ENCODE measurements at regions not wholly inside any gene's neighbourhood (a gene's known extent, or its start where the extent isn't known, plus 50 kb on each side); places are given as distances from the start of the nearest gene placed in this dataset.
"Not testable (repeated sequence)": the region's sequence is repeated elsewhere in the genome, so short reads cannot be mapped to it uniquely, and the experiment has no call there.

GRCh38 chr12:89225808-89226411 lies 126.4 kb downstream of the DUSP6 start:
- no peak for DNase-seq

- no peak for DNase-seq
Measured at GRCh38 chr12:89225401-89225800, 126.9 kb downstream of the DUSP6 start.

- not testable (repeated sequence) for DNase-seq
Measured at GRCh38 chr12:89222580-89222979, 129.7 kb downstream of the DUSP6 start.

- DNase-seq: no peak
Measured at GRCh38 chr12:89217472-89217871, 134.8 kb downstream of the DUSP6 start.

- no peak for DNase-seq
Measured at GRCh38 chr12:89216211-89216952, 135.9 kb downstream of the DUSP6 start.

GRCh38 chr12:89215196-89215595 lies 137.1 kb downstream of the DUSP6 start:
- DNase-seq: no peak

- no peak for DNase-seq
Measured at GRCh38 chr12:89213747-89214146, 138.6 kb downstream of the DUSP6 start.

- DNase-seq: no peak
Measured at GRCh38 chr12:89213139-89213538, 139.2 kb downstream of the DUSP6 start.

- DNase-seq: no peak
Measured at GRCh38 chr12:89212339-89212771, 139.9 kb downstream of the DUSP6 start.

- no peak for DNase-seq
Measured at GRCh38 chr12:89211456-89211855, 140.8 kb downstream of the DUSP6 start.

- DNase-seq: no peak
Measured at GRCh38 chr12:89210277-89210676, 142.0 kb downstream of the DUSP6 start.

- no peak for DNase-seq
Measured at GRCh38 chr12:89208661-89209096, 143.6 kb downstream of the DUSP6 start.

- no peak for DNase-seq
Measured at GRCh38 chr12:89206390-89206789, 145.9 kb downstream of the DUSP6 start.

- no peak for DNase-seq
Measured at GRCh38 chr12:89205517-89205916, 146.8 kb downstream of the DUSP6 start.

GRCh38 chr12:89203144-89203543 lies 149.2 kb downstream of the DUSP6 start:
- no peak for DNase-seq

GRCh38 chr12:89200217-89200616 lies 152.1 kb downstream of the DUSP6 start:
- DNase-seq: no peak

- DNase-seq: no peak
Measured at GRCh38 chr12:89195470-89195869, 156.8 kb downstream of the DUSP6 start.

GRCh38 chr12:89194683-89195082 lies 157.6 kb downstream of the DUSP6 start:
- DNase-seq: no peak

- no peak for DNase-seq
Measured at GRCh38 chr12:89192429-89192828, 159.9 kb downstream of the DUSP6 start.

- not testable (repeated sequence) for DNase-seq
Measured at GRCh38 chr12:89191597-89191996, 160.7 kb downstream of the DUSP6 start.

GRCh38 chr12:89189448-89189847 lies 162.9 kb downstream of the DUSP6 start:
- DNase-seq: no peak

- no peak for DNase-seq
Measured at GRCh38 chr12:89187507-89187906, 164.8 kb downstream of the DUSP6 start.

GRCh38 chr12:89185889-89186288 lies 166.4 kb downstream of the DUSP6 start:
- no peak for DNase-seq

GRCh38 chr12:89185181-89185580 lies 167.1 kb downstream of the DUSP6 start:
- no peak for DNase-seq

GRCh38 chr12:89183985-89184435 lies 168.3 kb downstream of the DUSP6 start:
- DNase-seq: no peak

Measured in NCI-H2171 treated with DMSO at 0.1 percent for 48 hours (cell line).